HCT116 (cell line): ENCODE measurements at regions not wholly inside any gene's neighbourhood (a gene's known extent, or its start where the extent isn't known, plus 50 kb on each side); places are given as distances from the start of the nearest gene placed in this dataset.

Experiments
- ATAC-seq: fragments of 200-7000 bp; cut with Tn5 transposase; 2 replicates; pipeline ENCODE4 v1.9.1; 2020; ENCODE audit warnings: mild to moderate bottlenecking, moderate library complexity
- BruUV-seq: library from RNA; stranded (reverse); fragments of 400-500 nt; replicated peaks from 2 replicates; lab custom pipeline; 2021; lab: Mats Ljungman, UMichigan
- CTCF ChIA-PET: fragments of 300-600 bp; sonication (Branson Sonifier 250); formaldehyde crosslinking; loops from one replicate; lab custom pipeline; 2021; ENCODE audit warnings: antibody characterized with exemption; lab: Charles Lee
- POLR2A ChIA-PET: fragments of 300-600, 350-600 bp; sonication (Branson Sonifier 250); formaldehyde crosslinking; loops from one replicate; lab custom pipeline; 2021; ENCODE audit warnings: antibody characterized with exemption; lab: Charles Lee
- RAD21 ChIA-PET, 2 experiments: fragments of 300-600 bp; sonication (Branson Sonifier 250); formaldehyde crosslinking; loops; one replicate each; lab custom pipeline; 2023; ENCODE audit warnings: low total read pairs in 2 of 2; ENCODE audit not compliant: uncharacterized antibody in 2 of 2, unreplicated experiment in 2 of 2, low non-redundant PET in 1 of 2; lab: Charles Lee
- DNase-seq: peaks from one replicate; pipeline ENCODE4 v3.0.0-alpha.2; 2010; ENCODE audit warnings: low read depth, low spot score
- H2AFZ ChIP-seq: fragments of 200-600 bp; shearing (Covaris generic), sonication (generic); 2 replicates; pipeline ENCODE4 v1.6.1; 2017; ENCODE audit warnings: low read depth, mixed run types, mixed read lengths, antibody characterized with exemption, low read length; ENCODE audit not compliant: poor library complexity, severe bottlenecking
- H3K27ac ChIP-seq: 2 replicates; pipeline ENCODE4 v1.5.1; 2012; ENCODE audit warnings: low read depth, low read length
- H3K27me3 ChIP-seq: fragments of 200-600 bp; sonication (generic); 2 replicates; pipeline ENCODE4 v1.6.1; 2016; ENCODE audit warnings: mixed run types, low read length, mixed read lengths; ENCODE audit not compliant: insufficient read depth
- H3K36me3 ChIP-seq, 2 experiments: fragments of 200-500 bp in 1 of 2; fragments of 200-600 bp in 1 of 2; sonication (Bioruptor generic) in 1 of 2; sonication (generic) in 1 of 2; 2 replicates each; pipeline versions ENCODE4 v1.5.1 to v1.6.1; 2014 to 2016; ENCODE audit warnings: low read length in 2 of 2, inconsistent platforms in 1 of 2, mixed read lengths in 1 of 2, mixed run types in 1 of 2; ENCODE audit not compliant: insufficient read depth in 2 of 2, control insufficient read depth in 1 of 2
- H3K4me1 ChIP-seq, 2 experiments: fragments of 200-600 bp in 1 of 2; sonication (generic) in 1 of 2; 2 replicates each; pipeline versions ENCODE4 v1.5.1 to v1.6.1; 2012 to 2017; ENCODE audit warnings: low read length in 2 of 2, inconsistent platforms in 1 of 2, mild to moderate bottlenecking in 1 of 2, mixed read lengths in 1 of 2, mixed run types in 1 of 2, moderate library complexity in 1 of 2; ENCODE audit not compliant: insufficient read depth in 2 of 2, control insufficient read depth in 1 of 2
- H3K4me2 ChIP-seq: fragments of 200-600 bp; sonication (generic); 2 replicates; pipeline ENCODE4 v1.6.1; 2017; ENCODE audit warnings: mixed run types, low read length, mixed read lengths
- H3K4me3 ChIP-seq, 2 experiments: fragments of 200-600 bp in 1 of 2; sonication (generic) in 1 of 2; replicated peaks in 1 of 2; 2 replicates each; pipeline ENCODE4 v1.5.1; 2011 to 2016; ENCODE audit warnings: low read length in 2 of 2, control low read depth in 1 of 2, low read depth in 1 of 2, mild to moderate bottlenecking in 1 of 2, mixed read lengths in 1 of 2, mixed run types in 1 of 2
- H3K79me2 ChIP-seq: fragments of 200-600 bp; sonication (generic); 2 replicates; pipeline ENCODE4 v1.6.1; 2017; ENCODE audit warnings: mild to moderate bottlenecking, mixed run types, low read length, moderate library complexity, mixed read lengths; ENCODE audit not compliant: insufficient read depth
- H3K9ac ChIP-seq: fragments of 200-600 bp; sonication (generic); 2 replicates; pipeline ENCODE4 v1.6.1; 2016; ENCODE audit warnings: low read length, mixed read lengths
- H3K9me2 ChIP-seq: fragments of 200-600 bp; sonication (generic), shearing (Covaris generic); 2 replicates; pipeline ENCODE4 v1.6.1; 2017; ENCODE audit warnings: mixed run types, mild to moderate bottlenecking, moderate library complexity; ENCODE audit not compliant: insufficient read depth
- H3K9me3 ChIP-seq, 2 experiments: fragments of 200-500 bp in 1 of 2; fragments of 200-600 bp in 1 of 2; sonication (Bioruptor generic) in 1 of 2; sonication (generic) in 1 of 2; 2 replicates each; pipeline ENCODE4 v1.6.1; 2014 to 2017; ENCODE audit warnings: low read length in 2 of 2, mixed read lengths in 2 of 2, inconsistent platforms in 1 of 2, low read depth in 1 of 2, mild to moderate bottlenecking in 1 of 2, mixed run types in 1 of 2, moderate library complexity in 1 of 2; ENCODE audit not compliant: control insufficient read depth in 1 of 2, insufficient read depth in 1 of 2
- H4K20me1 ChIP-seq: fragments of 200-600 bp; sonication (generic), shearing (Covaris generic); 2 replicates; pipeline ENCODE4 v1.6.1; 2017; ENCODE audit warnings: mixed run types, mild to moderate bottlenecking, moderate library complexity; ENCODE audit not compliant: insufficient read depth
- EGR1 ChIP-seq: IDR thresholded peaks from 2 replicates; pipeline ENCODE4 v1.6.1; 2012; ENCODE audit warnings: low read depth
- JUND ChIP-seq: IDR thresholded peaks from 2 replicates; pipeline ENCODE4 v1.6.1; 2012
- POLR2A ChIP-seq: IDR thresholded peaks from 2 replicates; pipeline ENCODE4 v1.7.0; 2011; ENCODE audit warnings: borderline replicate concordance; ENCODE audit not compliant: insufficient read depth, insufficient read length; ENCODE audit errors: extremely low read depth
- RAD21 ChIP-seq: IDR thresholded peaks from 2 replicates; pipeline ENCODE4 v1.6.1; 2012; ENCODE audit warnings: low read depth, mild to moderate bottlenecking
- SP1 ChIP-seq: IDR thresholded peaks from 2 replicates; pipeline ENCODE4 v1.6.1; 2012; ENCODE audit warnings: low read depth
- SRF ChIP-seq: IDR thresholded peaks from 2 replicates; pipeline ENCODE4 v1.6.1; 2012; ENCODE audit warnings: low read depth
- TCF7L2 ChIP-seq: IDR thresholded peaks from 2 replicates; pipeline ENCODE4 v1.7.0; 2011; ENCODE audit warnings: borderline replicate concordance, inconsistent platforms; ENCODE audit not compliant: insufficient read depth, insufficient read length; ENCODE audit errors: extremely low read depth
- ZFX ChIP-seq: fragments of 450-650 bp; IDR thresholded peaks from 2 replicates; pipeline ENCODE4 v1.6.1; 2017
- intact Hi-C: fragments of 100-400 bp; cut with micrococcal nuclease; formaldehyde crosslinking; loops from 2 replicates; pipeline ENCODE4 v1.10.0; 2022
- TF ChIP-seq, protein P1 (sequence below), 3 experiments: fragments of 200-600 bp in 1 of 3; sonication (generic) in 1 of 3; IDR thresholded peaks in 2 of 3; conservative IDR thresholded peaks in 1 of 3; 2 replicates each; pipeline ENCODE4 v1.5.1; 2012 to 2017; ENCODE audit warnings: low read depth in 2 of 3, low read length in 2 of 3, antibody characterized with exemption in 1 of 3, borderline replicate concordance in 1 of 3, control low read depth in 1 of 3, mild to moderate bottlenecking in 1 of 3, mixed read lengths in 1 of 3, mixed run types in 1 of 3, moderate library complexity in 1 of 3; ENCODE audit not compliant: insufficient read depth in 1 of 3
- TF ChIP-seq, protein P2 (sequence below): IDR thresholded peaks from 2 replicates; pipeline ENCODE4 v1.6.1; 2012; ENCODE audit warnings: low read depth

DNA sequence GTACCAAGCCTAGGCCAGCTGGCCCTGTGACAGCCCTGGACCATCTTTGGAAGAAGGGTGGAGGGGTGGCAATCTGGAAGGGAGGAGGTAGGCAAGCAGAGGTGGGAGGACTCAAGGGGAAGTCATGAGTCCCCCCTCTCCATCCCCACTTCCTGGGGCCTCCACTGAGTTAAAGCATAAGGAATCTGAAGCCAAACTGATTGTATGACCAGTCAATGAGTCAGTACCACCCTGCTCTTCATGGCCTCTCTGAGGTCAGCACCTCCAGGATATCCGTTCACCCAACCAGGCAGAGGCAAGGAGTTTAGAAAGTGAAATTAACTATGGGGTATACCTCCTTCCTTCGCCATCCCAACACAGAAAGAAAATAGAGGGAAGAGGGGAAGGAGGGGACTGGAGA, 272.7 kb downstream of the SOX9 start (continued):
- TF ChIP-seq, protein P1, sequence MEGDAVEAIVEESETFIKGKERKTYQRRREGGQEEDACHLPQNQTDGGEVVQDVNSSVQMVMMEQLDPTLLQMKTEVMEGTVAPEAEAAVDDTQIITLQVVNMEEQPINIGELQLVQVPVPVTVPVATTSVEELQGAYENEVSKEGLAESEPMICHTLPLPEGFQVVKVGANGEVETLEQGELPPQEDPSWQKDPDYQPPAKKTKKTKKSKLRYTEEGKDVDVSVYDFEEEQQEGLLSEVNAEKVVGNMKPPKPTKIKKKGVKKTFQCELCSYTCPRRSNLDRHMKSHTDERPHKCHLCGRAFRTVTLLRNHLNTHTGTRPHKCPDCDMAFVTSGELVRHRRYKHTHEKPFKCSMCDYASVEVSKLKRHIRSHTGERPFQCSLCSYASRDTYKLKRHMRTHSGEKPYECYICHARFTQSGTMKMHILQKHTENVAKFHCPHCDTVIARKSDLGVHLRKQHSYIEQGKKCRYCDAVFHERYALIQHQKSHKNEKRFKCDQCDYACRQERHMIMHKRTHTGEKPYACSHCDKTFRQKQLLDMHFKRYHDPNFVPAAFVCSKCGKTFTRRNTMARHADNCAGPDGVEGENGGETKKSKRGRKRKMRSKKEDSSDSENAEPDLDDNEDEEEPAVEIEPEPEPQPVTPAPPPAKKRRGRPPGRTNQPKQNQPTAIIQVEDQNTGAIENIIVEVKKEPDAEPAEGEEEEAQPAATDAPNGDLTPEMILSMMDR (IDR thresholded peaks at IDR 0.05 in 2 of 3, conservative IDR thresholded peaks at IDR 0.05 in 1 of 3; ENCODE audit: borderline replicate concordance in 1 of 3, insufficient read depth in 1 of 3, low read depth in 2 of 3, low read length in 2 of 3) = no peak
- TF ChIP-seq JUND = peak; percentile 92

DNA sequence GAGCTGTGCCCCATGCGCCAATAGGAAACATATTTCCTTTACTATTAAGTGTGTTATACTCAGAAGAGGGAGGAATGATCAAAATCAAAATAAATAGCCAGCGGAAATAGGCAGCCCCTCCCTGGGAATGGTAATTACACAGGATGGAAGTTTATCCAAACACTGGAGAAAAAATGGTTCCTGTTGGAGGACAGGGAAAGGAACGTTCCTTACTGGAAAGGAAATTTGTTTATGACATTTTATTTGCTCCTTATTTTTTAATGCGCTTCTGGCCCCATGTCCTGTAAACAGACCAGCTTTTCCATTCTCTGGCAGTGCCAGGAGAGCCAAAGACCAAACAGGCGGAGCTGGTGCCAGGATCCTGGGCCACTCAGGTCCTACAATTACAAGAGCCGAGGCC, 273.7 kb downstream of the SOX9 start:
- POLR2A ChIA-PET = interaction anchor here (1.1 to 3.9 kb wide), 4 partner anchors 11 to 274 kb away, joined by 3 to 20 read pairs (median 11); partner anchors contain the start of gene SOX9
- H3K4me3 ChIP-seq = no peak overlapping the region
- RAD21 ChIA-PET = no interaction called here
- peaks cover 61 to 95% of the 10 kb centered on the region in 2 experiments for H3K4me1 ChIP-seq
- no peaks in the 10 kb centered on the region for H3K9me3 ChIP-seq
- peak overlapping the region; percentile 45 for H3K9ac ChIP-seq
- H4K20me1 ChIP-seq = no peaks in the 10 kb centered on the region
- CTCF ChIA-PET = no interaction called here
- no TSS peak for BruUV-seq
- peak overlapping the region; percentile 22 for H3K27ac ChIP-seq
- no peaks in the 10 kb centered on the region for H3K36me3 ChIP-seq
- H3K4me2 ChIP-seq = peak overlapping the region; percentile 61
- H3K9me2 ChIP-seq = no peaks in the 10 kb centered on the region
- no peaks in the 10 kb centered on the region for H3K79me2 ChIP-seq
- intact Hi-C loops = no loop called here
- DNase-seq = no peak
- ATAC-seq = no peak
- no peak overlapping the region for H2AFZ ChIP-seq
- TF ChIP-seq EGR1 (no peak), SRF (no peak), RAD21 (no peak), ZFX (no peak), POLR2A (no peak), SP1 (no peak), TCF7L2 (no peak)
- TF ChIP-seq, protein P2, sequence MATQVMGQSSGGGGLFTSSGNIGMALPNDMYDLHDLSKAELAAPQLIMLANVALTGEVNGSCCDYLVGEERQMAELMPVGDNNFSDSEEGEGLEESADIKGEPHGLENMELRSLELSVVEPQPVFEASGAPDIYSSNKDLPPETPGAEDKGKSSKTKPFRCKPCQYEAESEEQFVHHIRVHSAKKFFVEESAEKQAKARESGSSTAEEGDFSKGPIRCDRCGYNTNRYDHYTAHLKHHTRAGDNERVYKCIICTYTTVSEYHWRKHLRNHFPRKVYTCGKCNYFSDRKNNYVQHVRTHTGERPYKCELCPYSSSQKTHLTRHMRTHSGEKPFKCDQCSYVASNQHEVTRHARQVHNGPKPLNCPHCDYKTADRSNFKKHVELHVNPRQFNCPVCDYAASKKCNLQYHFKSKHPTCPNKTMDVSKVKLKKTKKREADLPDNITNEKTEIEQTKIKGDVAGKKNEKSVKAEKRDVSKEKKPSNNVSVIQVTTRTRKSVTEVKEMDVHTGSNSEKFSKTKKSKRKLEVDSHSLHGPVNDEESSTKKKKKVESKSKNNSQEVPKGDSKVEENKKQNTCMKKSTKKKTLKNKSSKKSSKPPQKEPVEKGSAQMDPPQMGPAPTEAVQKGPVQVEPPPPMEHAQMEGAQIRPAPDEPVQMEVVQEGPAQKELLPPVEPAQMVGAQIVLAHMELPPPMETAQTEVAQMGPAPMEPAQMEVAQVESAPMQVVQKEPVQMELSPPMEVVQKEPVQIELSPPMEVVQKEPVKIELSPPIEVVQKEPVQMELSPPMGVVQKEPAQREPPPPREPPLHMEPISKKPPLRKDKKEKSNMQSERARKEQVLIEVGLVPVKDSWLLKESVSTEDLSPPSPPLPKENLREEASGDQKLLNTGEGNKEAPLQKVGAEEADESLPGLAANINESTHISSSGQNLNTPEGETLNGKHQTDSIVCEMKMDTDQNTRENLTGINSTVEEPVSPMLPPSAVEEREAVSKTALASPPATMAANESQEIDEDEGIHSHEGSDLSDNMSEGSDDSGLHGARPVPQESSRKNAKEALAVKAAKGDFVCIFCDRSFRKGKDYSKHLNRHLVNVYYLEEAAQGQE = no peak
- TF ChIP-seq, protein P1 (IDR thresholded peaks at IDR 0.05 in 2 of 3, conservative IDR thresholded peaks at IDR 0.05 in 1 of 3; ENCODE audit: borderline replicate concordance in 1 of 3, insufficient read depth in 1 of 3, low read depth in 2 of 3, low read length in 2 of 3) = no peak
- TF ChIP-seq, all 23 proteins: peak for 0
- H3K27me3 ChIP-seq = no peaks in the 10 kb centered on the region
